NCI-H1092 treated with DMSO at 0.1 percent for 48 hours (cell line): ENCODE measurements at regions not wholly inside any gene's neighbourhood (a gene's known extent, or its start where the extent isn't known, plus 50 kb on each side); places are given as distances from the start of the nearest gene placed in this dataset.

Source experiments
- DNase-seq: peaks from one replicate; lab custom pipeline; 2025; lab: John Stamatoyannopoulos, UW

DNA sequence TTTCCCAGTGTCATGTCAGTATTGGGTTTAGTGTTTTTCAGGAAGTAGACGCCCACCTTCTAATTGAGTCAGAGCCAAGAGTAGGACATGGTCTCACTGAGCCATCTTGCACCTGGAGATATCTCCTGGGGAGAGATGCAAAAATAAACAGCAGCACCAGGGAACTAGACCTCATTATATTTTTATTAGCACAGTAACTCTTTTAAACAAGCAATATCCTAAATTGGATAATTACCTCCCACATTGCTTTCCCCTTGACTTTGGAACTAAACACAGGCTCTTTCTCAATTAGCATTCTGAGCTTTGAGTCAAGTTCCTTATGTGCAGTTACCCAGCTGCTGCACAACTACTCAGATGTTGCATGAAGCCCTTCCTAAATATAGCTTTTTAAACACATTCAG lies 175.4 kb downstream of the IBTK start:
- DNase-seq = peak; percentile 84

DNA sequence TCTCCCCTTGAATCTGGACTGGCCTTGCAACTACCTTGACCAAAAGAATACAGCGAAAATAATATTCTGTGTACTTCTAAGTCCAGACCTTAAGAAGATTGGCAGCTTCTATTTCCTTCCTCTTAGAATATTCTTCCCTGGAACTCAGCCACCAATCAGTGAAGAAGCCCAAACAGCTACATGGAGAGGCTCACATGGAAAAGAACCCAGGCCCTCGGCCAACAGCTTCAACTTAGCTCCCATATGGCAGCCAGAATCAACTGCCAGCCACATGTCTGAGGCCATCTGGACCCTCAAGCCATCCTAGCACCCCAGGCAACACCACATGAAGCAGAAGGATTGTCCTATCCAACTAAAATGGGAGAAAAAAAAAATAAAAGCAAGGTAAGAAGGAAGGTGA lies 178.8 kb downstream of the IBTK start:
- no peak for DNase-seq

DNA sequence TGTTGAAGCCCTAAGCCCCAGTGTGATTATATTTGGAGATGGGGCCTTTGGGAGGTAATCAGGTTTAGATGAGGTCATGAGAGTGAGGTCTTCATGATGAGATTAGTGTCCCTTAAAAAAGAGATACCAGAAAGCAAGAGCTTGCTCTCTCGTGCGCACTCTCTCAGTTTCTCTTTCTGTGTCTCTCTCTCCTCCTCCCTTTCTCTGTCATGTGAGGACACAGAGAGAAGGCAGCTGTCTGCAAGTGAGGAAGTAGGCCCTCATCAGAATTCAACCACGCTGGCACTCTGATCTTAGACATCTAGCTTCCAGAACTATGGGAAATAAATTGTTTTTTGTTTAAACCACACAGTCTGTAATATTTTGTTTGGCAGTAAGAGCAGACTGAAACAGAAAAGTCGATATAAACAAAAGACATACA lies 180.5 kb downstream of the IBTK start:
- no peak for DNase-seq

DNA sequence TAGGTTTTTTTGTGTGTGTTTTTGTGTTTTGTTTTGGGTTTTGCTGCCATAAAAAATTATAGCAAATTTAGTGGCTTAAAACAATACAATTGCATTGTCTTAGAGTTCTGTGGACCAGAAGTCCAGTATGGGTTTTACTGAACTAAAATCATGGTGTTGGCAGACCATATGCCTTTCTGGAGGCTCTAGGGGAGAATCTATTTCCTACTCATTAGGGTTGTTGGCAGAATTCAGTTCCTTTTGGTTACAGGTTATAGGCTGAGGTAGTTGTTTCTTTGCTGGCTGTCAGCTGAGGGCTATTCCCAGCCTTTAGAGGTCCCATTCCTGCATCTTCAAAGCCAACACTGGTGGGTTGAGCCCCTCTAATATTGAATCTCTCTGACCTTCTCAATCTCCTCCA lies 181.3 kb downstream of the IBTK start:
- no peak for DNase-seq

DNA sequence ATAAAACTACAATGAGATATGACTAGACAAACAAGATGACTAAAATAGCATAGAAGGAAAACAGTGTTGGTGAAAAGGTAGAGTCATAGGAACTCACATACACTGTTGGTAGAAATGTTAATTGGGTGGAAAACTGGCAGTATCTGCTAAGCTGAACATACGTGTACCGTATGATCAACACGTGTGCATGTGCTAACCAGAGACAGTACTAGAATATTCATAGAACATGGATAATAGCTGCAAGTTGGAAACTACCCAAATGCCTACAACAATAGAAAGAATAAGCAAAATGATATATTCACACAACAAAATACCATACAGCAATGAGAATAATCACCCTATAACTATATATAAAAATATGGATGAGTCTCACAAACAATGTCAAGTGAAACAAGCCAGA lies 184.0 kb downstream of the IBTK start:
- DNase-seq = no peak

DNA sequence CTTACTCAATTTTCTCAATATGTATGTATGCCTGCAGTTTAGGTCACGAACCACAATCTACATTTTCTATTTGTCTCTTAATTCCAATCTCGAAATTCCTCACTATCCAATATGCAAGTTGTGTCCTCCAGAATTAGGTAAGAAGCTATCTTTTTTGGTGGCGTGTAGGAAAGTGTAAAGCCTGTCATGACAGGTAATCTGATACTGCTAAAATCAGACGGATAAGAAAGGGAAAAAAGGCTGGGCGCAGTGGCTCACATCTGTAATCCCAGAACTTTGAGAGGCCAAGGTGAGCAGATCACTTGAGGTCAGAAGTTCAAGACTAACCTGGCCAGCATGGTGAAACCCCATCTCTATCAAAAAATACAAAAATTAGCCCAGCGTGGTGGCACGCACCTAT lies 185.3 kb downstream of the IBTK start:
- no peak for DNase-seq

DNA sequence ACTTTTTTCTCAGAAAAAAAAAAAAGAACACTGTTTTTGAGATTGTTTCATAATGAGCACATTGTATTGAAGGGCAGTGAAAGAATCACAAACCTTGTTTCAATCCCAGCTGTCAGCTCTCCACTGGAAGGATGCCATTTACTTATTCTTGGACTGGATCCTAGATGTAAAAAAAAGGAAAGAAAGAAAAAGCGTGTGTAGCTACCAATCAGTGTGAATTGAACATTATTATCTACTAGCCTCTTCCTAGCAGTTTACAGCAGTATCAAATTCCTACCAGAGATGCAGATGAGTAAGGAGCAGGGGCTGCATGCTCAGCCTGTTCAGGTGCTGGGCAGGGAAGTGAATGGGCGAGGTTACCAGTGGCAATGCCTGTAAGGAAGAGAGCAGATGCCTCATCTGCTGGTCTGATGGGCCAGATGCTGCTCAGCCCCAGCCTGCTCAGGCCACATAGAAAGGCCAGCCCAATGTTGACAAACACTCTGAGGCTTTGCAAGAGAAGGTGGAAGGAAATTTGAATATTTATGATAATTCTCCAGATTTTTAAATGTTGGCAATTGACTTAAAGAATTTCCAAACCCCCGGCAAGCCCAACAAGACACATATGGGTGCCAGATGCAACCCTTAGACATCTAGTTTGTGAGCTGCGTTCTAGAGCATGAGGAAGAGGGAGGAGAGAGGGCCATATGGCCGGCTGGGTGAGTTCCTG lies 189.5 kb downstream of the IBTK start:
- peak; percentile 32 for DNase-seq

DNA sequence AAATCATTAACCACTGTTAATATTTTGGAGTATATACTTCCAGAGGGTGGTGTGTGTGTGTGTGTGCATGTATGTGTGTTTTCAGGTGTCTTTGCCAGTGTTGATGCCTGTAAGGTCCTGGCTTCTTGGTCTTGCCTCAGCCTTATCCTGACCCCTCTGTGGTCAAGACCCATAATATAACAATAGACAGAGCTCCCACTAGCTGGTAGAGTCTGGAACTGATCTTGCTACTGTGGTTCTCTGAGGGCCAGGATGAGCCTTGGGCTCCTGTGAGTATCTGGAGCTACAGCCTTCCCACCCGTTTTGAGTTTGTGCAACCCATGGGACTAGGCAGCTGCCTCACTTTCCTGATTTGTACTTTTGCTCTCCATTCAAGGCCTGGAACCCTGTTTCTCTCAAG lies 191.0 kb downstream of the IBTK start:
- no peak for DNase-seq

DNA sequence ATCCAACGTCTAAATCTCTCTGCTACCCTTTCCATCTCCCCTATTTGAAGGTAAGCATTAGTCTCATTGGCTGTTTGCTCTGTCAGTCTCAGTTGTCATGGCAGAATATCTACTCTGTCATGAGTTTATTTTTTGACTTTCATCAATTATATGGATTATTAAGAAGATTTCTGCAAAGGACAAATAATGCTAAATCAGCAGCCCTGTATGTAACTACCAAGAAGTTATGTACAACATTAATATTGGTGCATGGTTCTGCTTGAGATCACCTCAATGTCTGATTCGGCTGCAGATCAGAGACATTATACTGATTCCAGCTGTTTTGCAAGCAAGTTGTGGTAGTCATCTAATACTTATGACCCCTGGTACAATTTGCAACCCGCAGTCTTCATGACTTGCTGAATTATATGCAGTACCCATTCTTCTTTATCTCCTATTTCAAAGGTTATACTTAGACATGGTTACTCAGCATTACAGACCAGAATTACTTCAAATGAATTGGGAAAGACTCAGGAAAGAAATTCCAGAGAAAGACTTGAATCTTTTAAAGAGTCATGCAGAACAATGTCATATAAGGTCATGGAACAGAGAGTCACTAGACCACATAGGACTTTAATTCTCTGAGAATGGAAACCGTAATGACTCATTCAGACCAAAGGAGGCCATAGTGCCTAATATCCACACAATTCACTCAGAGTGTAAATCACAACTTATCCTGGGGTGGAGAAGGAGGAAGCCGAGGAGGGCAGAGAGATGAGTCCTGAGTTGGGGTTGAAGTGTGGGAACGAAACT lies 201.4 kb downstream of the IBTK start:
- DNase-seq = no peak

DNA sequence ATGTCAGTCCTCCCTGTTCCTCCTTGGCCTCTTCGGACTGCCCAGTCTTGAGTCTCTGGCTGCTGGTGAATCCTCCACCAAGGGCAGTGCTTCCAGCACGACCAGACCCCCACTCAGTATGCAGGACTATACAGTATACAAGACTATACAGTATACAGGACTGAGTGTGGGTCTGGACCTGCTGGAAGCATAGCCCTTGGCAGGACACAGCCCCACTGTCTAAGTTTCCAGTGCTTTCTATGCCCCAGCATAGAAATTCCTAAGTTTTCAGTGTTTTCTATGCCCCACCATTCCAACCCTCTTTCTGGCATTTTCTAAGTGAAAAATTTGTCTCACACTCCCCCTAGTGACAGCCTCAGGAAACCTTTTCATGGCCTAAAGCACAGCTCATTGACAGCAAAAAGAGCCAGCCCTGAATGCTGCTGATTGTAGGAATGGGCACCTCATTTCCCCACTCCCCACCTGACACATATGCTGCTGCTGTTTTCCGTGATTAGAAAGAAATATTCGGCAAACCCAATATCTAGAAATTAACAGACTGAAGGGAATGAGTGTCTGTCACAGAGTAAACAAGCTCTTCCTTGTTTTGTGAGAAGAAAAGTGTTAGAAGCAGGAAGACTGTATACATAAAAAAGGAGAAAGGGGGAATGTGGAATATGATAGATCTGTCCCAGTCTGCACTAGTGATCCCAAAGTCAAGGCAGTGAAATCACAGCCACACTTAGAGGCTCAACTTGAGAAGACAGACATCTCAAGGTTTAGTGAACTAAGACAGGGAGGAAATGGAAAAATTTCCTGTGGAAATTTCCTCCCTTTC lies 206.9 kb downstream of the IBTK start:
- peak; percentile 45 for DNase-seq

DNA sequence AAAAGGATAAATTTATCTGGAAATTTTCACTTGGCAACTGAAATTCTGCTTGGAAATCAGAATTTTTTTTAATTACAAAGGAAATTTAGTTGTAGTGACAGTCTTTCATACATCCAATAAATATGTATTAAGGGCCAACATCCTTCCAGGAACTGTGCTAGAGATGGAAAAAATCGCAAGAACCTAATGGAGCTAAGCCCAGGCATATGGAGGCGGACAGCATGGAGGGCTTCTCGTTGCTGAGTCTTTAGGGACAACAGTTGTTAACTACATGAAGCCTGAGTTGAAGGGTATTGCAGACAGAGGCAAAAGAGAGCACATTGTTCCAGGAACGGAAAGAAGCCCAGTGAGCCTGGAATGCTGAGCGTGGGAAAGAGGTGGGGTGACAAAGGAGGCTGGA lies 208.9 kb downstream of the IBTK start:
- no peak for DNase-seq

DNA sequence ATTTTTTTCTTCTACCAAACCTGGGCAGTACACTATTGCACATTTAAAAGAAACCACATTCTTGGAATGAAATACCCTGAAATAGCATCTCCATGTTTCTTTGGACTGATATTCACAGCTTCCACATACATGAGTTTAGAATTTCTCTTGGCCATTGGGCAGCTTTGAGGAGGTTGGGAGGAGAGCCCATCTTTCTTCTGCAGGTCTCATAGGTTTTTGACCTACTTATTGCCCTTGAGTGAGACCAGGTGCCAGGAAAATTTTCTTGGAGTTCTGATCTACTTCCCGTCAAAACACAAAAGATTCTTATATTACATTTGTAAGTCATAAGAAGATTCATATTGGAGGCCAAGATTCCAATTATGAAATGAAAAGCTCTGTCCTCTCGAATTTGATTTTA lies 212.0 kb downstream of the IBTK start:
- no peak for DNase-seq

DNA sequence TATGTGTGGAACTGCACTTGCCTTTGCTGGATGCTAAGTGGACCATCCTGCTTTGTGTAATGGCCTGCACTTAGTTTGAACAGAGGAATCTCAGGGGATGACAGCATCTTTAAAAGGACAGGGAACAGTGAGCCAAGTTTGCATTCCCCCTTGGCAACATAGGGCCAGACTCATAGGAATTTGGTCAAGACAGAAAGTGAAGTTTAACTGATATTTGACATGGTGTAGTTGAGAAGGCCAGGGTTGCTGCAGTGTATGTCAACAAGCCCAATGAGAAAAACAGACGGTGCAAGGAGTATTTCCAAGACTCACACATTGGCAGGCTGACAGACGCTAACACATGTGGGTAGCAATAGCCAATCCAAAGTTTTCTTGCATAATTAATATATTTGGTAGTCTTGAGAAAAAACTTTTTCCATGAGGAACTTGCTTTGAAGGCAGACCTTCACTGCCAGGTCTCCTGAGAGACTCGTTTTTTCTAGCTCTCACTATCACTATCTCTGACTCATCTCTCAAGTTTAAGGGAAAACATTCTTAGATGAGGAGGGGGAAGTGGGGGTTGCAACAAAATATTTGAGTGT lies 213.8 kb downstream of the IBTK start:
- no peak for DNase-seq

DNA sequence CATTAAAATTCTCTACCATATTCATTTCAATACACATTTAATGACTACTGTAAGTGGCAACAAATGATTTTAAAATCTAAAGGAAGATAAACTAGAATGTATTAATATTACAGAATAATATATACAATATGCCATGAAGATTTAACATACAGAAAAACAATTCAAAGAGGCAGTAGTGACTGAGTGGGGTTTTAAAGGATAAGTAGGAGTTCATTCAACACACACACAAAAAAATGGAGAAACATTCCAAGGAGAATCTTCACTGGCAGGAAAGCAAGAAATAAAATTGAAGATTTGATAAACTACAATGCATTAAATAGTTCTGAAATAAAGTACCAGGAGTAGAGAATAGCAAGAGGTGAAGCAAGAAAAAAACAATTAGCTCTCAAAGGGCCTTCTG lies 215.1 kb downstream of the IBTK start:
- DNase-seq = no peak

DNA sequence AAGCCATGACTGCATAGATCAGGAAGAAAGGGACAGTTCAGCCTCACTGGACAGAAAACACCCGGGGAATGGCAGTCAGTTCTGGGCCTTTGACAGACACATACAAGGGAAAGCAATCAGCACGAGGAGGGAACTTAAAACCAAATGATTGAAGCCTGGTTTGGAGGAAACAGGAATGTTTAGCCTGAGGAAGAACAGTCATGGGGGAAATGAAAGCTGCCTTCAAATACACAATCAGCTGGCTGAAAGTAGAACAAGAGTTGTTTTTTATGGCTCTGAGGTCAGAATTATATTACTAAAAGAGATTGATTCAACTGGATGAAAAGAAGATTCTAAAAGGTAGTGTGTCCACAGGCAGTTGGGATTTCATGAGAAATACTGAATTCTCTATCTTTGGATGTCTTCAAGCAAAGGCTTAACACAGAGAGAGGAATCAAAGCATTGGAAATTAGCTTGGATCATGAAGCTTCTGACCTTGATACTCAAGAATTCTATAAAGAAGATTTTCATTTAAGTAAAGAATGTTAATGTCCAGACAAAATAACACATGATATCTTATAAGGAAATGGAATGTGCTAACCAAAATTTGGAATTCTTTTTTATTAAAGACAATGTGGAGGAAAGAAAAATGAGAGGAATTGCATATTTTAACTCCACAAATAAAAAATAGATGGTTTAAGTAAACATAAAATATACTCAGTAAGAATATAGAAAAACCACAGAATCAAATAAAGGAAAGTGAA lies 216.6 kb downstream of the IBTK start:
- no peak for DNase-seq

DNA sequence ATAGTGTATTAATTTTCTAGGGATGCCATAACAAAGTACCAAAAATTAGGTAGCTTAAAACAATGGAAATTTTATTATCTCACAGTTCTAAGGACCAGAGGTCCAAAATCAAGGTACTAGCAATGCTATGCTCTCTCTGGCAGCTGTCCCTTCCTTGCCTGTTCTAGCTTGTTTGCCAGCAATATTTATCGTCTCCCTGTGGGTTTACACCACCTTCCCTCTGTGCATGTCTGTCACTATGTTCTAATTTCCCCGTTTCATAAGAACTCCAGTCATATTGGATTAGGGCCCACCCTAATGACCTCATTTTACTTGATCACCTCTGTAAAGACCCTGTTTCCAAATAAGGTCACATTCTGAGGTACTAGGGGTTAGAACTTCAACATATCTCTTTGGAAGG lies 217.2 kb downstream of the IBTK start:
- DNase-seq = no peak

DNA sequence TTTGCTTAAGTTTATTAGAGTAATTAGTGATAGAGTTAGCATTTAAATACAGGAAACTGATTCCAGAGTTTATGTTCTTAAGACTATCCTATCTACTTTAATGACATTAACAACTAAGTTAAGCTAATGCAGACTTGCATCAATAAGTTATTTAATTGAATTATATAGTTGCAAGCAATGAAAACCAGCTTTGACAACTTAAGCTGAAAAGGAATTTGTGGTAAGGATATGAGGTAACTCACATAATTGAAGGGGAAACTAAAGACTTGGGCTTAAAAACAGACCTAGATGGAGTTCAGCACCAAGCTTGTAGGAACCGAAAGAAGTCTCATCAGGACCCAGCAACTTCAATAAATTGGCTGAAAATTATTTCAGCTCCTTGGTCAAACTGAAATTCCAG lies 222.3 kb downstream of the IBTK start:
- no peak for DNase-seq

DNA sequence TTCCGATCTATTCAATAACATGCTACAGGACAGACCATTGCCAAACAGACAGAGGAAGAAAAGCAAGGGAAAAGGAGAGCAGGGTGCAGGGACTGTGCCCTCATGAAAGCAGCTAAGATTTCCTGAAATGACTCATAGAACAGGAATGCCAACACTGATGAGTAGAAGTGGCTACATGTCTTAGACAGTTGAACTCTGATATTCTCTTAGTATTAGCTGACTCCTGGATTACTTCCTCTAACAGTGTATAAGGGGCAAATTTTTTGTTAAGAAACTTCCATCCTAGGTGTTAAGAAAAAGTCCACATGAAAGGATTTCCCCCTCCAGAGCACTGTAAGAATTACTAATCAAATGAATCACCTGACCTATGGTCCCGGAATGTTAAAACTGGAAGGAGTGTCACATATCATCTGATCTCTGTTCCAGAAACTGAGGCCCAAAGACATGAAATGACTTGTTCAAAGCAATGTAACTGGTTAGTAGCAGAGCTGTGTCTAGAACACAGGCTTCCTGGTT lies 224.9 kb downstream of the IBTK start:
- no peak for DNase-seq

DNA sequence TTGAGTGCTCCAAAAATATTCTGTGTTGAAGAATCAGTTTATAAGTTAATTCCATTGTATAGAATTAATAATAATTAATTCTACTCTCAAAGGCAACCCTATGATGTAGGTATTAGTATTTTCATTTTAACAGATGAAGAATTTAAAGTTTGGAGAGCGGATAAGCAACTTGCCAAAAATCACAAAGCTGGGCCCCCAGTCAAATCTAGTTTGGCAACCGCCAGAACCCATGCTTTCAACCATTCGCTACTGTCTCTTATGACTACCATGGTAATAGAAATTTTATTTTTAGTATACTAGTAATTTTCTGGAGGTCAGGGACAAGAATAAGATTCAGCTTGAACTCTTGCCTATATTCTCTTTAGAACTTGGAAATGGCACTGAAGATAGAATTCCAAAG lies 229.8 kb downstream of the IBTK start:
- no peak for DNase-seq

DNA sequence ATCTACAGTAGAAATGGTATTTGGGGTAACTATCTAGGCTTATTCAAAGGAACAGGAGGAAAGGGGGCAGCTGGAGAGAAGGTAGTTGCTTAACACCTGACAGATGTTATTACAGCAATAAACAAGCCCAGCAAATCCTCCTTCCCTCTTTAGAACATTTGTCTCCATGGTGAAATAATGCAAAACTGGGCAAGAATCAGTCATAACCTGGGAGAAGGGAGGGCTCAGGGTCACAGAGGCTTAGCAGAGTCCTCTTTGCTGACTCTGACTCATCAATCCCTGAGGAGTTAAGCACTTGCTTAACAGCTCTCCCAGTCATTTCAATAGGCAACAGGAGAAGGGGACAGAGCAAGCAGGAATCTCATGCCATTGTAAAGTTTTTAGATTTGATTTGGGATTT lies 230.3 kb downstream of the IBTK start:
- no peak for DNase-seq

DNA sequence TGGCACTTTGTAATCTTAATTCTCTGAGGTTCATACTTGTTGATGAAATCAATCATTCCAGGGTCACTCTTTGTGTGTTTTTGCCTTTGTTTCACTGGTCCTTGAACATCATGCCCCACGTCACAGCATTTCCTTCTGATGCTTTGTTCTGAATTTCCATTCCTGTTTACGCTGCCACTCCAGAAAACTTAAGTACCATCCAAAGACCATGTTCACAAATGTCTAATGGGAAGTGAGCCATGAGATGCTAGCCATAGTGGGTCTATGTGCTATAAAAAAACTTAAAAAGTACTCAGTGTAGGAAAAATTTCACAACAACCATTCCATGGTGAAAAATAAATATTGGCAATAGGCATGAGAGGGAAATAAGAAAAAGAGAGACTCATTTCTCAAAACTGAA lies 232.0 kb downstream of the IBTK start:
- no peak for DNase-seq

DNA sequence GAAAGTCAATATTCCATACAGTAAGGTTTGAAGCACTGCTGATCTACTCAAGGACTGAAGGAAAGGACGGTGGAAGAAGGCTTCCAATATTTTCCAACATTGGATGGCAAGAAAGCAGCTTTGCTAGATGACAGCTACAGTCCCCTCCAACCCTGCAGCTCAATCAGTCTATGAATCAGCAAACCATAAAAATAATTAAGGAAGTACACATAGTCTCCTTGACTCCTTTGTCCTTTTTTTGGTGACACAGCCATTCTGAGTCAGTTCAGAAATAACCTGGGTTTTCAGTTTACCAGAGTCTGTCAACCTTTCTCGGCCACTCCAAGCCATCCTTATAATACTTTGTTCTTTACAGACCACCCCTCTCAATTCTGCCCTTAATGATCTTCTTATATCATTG lies 232.5 kb downstream of the IBTK start:
- no peak for DNase-seq
